NCI-H187 (cell line): ENCODE measurements at regions not wholly inside any gene's neighbourhood (a gene's known extent, or its start where the extent isn't known, plus 50 kb on each side); places are given as distances from the start of the nearest gene placed in this dataset.

Experiments used
- DNase-seq, 2 experiments: peaks; one replicate each; lab custom pipeline; 2025; lab: John Stamatoyannopoulos, UW

DNA sequence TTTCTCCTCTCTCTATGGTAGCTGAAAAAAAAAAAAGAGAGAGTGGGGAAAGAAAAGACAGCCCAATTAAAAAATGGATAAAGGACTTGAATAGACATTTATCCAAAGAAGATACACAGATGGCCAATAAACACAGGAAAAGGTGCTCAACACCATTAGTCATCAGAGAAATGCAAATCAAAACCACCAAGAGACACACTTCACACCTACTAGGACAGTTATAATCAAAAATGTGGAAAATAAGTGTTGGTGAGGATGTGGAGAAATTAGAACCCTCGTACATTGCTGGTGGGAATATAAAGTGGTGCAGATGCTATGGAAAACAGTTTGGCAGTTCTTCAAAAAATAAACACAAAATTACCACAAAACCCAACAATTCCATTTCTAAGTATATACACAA is 172.4 kb upstream of the GRIN2B start:
- no peak for DNase-seq

DNA sequence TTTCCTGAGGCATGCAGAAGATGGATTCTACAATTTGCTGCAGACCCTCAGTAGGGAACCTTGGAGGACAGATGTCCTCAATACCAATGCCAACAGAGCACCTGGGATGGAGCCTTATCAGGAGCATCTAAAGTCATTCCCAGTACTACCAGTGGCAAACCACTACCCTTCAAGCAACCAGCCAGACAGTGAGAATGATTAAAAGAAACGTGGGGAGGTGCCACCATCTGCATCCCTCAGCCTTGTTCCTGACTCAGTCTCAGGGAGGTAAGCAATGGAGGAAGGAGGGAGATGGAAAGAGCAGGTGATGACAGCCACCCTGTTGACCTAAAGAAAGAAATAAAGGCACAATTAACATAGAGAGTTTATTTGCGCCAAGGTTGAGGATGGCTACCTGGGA is 175.2 kb upstream of the GRIN2B start:
- DNase-seq = no peak

- no peak for DNase-seq
Observed at GRCh38 chr12:14157088-14157747, 175.8 kb upstream of the GRIN2B start.

DNA sequence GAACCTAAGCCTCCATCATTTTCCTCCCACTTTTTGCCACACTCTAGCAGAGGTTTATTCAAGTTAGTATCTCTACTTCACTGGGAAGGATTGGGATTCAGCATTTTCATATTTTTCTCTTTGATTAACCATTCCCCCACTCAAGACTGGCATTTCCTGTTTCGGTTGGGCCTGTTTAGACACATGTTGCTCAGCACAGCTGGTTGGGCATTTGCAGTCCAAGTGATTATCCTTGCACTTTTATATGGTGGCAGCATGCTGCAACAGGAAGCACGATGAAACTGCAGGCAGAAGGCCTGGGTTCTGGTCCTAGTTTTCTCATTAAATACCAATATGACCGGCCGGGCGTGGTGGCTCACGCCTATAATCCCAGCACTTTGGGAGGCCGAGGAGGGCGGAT is 182.9 kb upstream of the GRIN2B start:
- DNase-seq = no peak

- DNase-seq = peak in 1 of 2 experiments; percentile 2
Observed at GRCh38 chr12:14167005-14167628, 185.7 kb upstream of the GRIN2B start.

GRCh38 chr12:14169281-14169680 is 187.9 kb upstream of the GRIN2B start:
- no peak for DNase-seq

GRCh38 chr12:14171106-14171505 is 189.7 kb upstream of the GRIN2B start:
- DNase-seq = no peak

DNA sequence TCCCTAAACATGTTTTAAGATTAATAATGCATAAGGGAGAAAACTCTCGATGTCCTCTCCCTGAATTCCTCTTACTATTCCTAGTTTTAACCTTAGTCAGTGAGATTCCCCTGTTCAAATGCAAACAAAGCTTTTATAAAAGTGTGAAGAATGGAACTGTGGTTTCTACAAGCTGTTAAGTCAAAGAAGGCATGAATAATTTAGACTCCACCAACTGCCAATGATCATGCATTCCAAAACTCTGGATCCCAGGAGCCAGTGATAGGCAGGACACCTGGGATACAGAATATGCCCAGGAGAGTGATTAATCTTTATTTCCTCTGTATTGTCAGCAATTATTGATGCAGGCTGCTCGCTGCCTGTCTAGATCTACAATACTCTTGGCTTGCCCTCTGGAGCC is 190.3 kb upstream of the ATF7IP start:
- DNase-seq = no peak

DNA sequence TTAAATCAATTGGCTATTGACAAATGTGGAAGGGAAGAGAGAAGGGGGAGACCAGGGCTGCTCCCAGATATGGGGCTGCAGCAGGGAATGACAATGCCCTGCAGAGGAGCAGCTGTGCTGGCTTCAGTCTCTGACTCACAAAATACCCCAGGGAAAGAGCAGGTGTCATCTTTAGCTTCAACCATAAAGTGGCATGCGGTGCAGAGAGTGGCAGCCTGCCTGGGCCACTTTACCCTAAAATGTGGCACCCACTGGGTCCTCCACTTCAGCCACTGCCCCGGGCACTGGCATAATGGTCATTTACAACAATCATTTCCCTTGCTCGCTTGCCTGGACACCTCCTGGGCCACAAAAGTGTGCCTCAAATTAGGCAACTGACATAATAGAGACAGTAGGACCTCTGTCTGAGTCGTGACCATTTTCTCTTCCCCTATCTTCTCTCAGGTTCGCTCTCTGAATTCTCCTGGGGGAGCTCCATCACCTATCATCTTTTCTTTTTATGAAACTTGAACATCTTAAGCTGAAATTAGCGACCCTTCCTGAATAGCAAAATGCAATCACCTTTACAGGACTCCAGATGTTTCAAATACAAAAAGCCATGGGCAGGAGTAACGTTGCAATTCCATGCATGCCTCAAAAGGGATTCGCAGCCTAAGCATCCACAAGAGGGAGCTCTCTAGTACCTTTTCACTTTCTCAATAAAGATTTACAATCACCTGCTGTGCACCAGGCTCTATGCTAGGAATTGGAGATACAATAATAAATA is 179.9 kb upstream of the ATF7IP start:
- DNase-seq = peak; percentile 44 to 64

DNA sequence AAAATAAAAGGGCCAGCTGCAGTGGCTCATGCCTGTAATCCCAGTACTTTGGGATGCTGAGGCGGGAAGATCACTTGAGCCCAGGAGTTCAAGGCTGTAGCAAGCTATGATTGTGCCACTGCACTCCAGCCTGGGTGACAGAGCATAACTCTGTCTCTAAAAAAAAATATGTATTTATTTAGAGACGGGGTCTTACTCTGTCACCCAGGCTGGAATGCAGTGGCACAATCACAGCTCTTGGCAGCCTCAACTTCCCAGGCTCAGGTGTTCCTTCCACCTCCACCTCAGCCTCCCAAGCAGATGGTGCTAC is 179.3 kb upstream of the ATF7IP start:
- no peak for DNase-seq

DNA sequence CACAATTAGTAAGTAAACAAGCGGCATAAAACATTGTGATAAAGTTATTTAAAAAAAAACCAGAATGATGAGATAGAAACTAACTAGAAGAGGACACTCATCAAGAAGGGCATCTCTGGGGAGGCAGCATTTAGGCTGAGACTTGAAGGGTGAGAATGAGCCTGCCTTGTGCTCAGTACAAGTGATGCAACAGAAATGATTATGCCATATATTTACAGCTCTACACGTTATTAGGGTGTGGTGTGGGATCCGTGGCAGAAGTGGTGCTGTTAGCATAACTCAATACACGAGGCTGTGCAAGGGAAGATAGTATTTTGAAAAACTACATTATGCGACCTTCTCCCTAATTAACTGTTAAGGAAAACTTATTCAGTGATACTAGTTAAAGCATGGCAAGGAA is 178.5 kb upstream of the ATF7IP start:
- DNase-seq = no peak

GRCh38 chr12:14187966-14188365 is 177.5 kb upstream of the ATF7IP start:
- DNase-seq = no peak

DNA sequence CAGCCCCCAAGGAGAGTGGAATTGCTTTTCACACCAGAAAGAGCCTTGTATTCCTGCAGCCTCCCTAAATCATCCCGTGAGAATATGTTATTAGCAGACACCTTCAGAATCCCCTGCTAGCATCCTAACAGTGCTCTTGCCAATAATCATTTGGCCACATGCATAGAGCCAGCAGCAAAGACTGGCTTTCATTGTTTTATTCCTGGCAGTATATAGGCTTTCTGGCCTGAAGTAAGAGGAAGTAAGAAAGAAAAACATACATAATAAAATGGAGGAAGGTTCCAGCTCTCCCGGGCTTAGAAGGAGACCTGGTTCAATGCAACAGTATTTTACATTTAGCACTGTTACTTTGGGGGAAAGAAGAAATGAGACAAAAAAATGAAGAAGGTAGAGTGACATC is 176.7 kb upstream of the ATF7IP start:
- no peak for DNase-seq

DNA sequence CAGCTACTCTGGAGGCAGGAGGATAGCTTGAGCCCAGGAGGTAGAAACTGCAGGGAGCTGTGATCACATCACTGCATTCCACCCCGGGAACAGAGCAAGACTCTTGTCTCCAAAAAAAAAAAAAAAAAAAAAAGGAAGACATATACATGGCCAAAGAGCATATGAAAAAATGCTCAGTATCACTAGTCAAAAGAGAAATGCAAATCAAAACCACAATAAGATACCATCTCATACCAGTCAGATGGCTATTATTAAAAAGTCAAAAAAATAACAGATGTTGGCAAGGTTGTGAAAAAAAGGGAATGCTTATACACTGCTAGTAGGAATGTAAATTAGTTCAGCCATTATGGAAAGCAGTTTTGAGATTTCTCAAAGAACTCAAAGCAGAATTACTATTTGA is 174.8 kb upstream of the ATF7IP start:
- DNase-seq = no peak

GRCh38 chr12:14191612-14192011 is 173.9 kb upstream of the ATF7IP start:
- no peak for DNase-seq

- DNase-seq = no peak
Observed at GRCh38 chr12:14193639-14194038, 171.8 kb upstream of the ATF7IP start.

- DNase-seq = no peak
Observed at GRCh38 chr12:14194572-14194971, 170.9 kb upstream of the ATF7IP start.

DNA sequence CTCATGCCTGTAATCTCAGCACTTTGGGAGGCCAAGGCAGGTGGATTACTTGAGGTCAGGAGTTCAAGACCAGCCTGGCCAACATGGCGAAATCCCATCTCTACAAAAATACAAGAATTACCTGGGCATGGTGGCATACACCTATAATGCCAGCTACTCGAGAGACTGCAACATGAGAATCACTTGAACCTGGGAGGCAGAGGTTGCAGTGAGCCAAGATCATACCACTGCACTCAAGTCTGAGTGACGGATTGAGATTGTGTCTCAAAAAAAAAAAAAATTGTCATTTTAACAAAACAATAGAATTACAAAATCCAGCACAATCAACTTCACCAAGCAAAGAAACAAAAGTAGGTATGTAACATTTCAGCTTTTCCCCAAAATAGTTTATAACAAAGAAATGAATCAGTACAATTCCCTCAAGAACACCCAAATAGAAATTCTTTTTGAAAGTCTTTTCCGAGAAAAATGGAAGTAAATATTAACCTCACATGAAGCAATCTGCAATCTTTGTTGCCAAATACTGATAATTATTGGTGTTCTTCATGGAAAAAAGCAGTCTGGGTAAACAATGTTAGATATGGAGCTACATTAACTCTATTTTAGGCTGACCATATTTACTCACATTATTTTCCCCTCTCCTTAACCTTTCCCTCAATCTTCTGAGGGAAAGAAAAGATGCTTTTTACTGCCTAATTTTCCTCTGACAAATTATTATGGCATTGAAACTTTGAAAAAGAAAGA is 165.9 kb upstream of the ATF7IP start:
- DNase-seq = no peak

DNA sequence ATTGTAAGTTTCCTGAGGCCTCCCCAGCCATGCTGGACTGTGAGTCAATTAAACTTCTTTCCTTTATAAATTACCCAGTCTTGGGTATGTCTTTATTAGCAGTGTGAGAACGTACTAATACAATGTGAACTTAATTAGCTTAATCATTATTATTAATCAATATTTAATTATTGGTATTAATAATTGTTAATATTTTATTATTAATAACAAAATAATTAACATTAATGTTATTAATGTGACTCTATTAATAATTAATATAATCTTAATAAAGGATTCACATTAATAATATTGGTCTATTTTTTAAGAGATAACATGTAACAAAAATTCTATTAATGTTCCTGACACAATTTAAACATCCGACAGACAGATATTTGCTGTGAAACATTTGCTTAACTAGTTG is 164.9 kb upstream of the ATF7IP start:
- no peak for DNase-seq

DNA sequence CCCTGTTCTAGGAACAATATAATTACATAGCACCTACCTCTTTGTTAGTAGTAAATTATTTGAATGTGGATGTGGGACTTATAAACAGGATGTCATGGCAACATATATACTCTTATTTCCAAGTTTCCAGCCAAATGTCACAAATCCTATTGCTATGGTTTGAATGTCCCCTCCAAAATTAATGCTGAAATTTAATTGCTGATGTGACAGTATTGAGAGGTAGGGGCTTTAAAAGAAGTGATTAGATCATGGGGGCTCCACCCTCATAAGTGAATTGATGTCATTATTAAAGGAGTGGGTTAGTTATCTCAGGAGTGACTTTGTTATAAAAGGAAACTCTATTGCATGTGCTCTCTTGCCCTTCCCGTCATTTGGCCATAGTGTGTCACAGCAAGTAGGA is 164.2 kb upstream of the ATF7IP start:
- no peak for DNase-seq

- DNase-seq = no peak
Observed at GRCh38 chr12:14207905-14208551, 157.5 kb upstream of the ATF7IP start.

DNA sequence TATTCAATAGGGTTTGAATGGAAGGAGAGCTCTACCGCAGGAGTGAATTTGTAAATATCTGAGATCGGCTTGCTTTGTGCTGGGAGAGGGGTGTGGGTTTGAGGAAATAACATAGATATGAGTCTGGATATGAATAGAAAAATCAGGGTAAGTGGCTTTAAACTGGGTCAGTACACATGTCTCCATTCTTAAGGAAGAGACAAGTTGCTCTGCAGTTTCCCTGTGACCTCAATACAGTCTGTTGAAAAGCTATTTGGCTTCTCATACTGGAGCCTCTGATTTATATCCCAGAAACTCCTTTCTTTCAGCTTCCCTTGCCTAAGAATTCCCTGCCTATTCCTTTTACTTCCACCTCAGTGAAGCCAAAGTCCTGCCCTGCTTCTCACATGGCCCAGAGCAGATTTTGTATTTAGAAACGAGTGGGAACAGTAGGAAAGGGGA is 153.5 kb upstream of the ATF7IP start:
- DNase-seq = no peak
